DMS 273 (cell line): ENCODE measurements at regions not wholly inside any gene's neighbourhood (a gene's known extent, or its start where the extent isn't known, plus 50 kb on each side); places are given as distances from the start of the nearest gene placed in this dataset.
A peak's percentile ranks its signal among the peaks of the same experiment; 100 is the strongest.

Experiments
- DNase-seq: peaks from one replicate; lab custom pipeline; 2025; ENCODE audit not compliant: unreplicated experiment; lab: John Stamatoyannopoulos, UW

GRCh38 chr11:95692526-95693260 lies 96.9 kb downstream of the FAM76B start:
- DNase-seq, result peak; percentile 2

GRCh38 chr11:95690100-95690499 lies 99.5 kb downstream of the FAM76B start:
- no peak for DNase-seq

- no peak for DNase-seq
Observed at GRCh38 chr11:95688501-95689222, 100.9 kb downstream of the FAM76B start.

GRCh38 chr11:95688015-95688414 lies 101.6 kb downstream of the FAM76B start:
- no peak for DNase-seq

GRCh38 chr11:95686265-95686664 lies 103.3 kb downstream of the FAM76B start:
- no peak for DNase-seq

- peak; percentile 26 for DNase-seq
Observed at GRCh38 chr11:95684701-95685100, 104.9 kb downstream of the FAM76B start.

GRCh38 chr11:95684170-95684569 lies 105.4 kb downstream of the FAM76B start:
- DNase-seq, result no peak

- no peak for DNase-seq
Observed at GRCh38 chr11:95682552-95682951, 107.0 kb downstream of the FAM76B start.

- peak; percentile 16 for DNase-seq
Observed at GRCh38 chr11:95680169-95680929, 109.2 kb downstream of the FAM76B start.

GRCh38 chr11:95678988-95679387 lies 110.6 kb downstream of the FAM76B start:
- DNase-seq, result no peak

- DNase-seq, result no peak
Observed at GRCh38 chr11:95676308-95676707, 113.3 kb downstream of the FAM76B start.

- no peak for DNase-seq
Observed at GRCh38 chr11:95675585-95675984, 114.0 kb downstream of the FAM76B start.

- no peak for DNase-seq
Observed at GRCh38 chr11:95674657-95675358, 114.8 kb downstream of the FAM76B start.

- DNase-seq, result peak; percentile 17
Observed at GRCh38 chr11:95671768-95672167, 117.8 kb downstream of the FAM76B start.

GRCh38 chr11:95668131-95668530 lies 121.5 kb downstream of the FAM76B start:
- DNase-seq, result no peak

- no peak for DNase-seq
Observed at GRCh38 chr11:95661162-95661561, 128.4 kb downstream of the FAM76B start.

- no peak for DNase-seq
Observed at GRCh38 chr11:95660038-95660437, 129.5 kb downstream of the FAM76B start.

GRCh38 chr11:95659088-95659487 lies 130.5 kb downstream of the FAM76B start:
- DNase-seq, result no peak

GRCh38 chr11:95655536-95655935 lies 134.0 kb downstream of the FAM76B start:
- no peak for DNase-seq

- no peak for DNase-seq
Observed at GRCh38 chr11:95653680-95654079, 135.9 kb downstream of the FAM76B start.

GRCh38 chr11:95653099-95653498 lies 136.5 kb downstream of the FAM76B start:
- no peak for DNase-seq
